HCT116 (cell line): ENCODE measurements at regions not wholly inside any gene's neighbourhood (a gene's known extent, or its start where the extent isn't known, plus 50 kb on each side); places are given as distances from the start of the nearest gene placed in this dataset.

Experiments used
- CEBPB ChIP-seq: IDR thresholded peaks from 2 replicates; pipeline ENCODE4 v1.6.1; 2012; ENCODE audit warnings: low read depth
- CTCF ChIP-seq, 3 experiments: fragments of 200-600 bp in 1 of 3; sonication (generic) in 1 of 3; IDR thresholded peaks in 2 of 3; conservative IDR thresholded peaks in 1 of 3; 2 replicates each; pipeline ENCODE4 v1.5.1; 2012 to 2017; ENCODE audit warnings: low read depth in 2 of 3, low read length in 2 of 3, antibody characterized with exemption in 1 of 3, borderline replicate concordance in 1 of 3, control low read depth in 1 of 3, mild to moderate bottlenecking in 1 of 3, mixed read lengths in 1 of 3, mixed run types in 1 of 3, moderate library complexity in 1 of 3; ENCODE audit not compliant: insufficient read depth in 1 of 3
- EGR1 ChIP-seq: IDR thresholded peaks from 2 replicates; pipeline ENCODE4 v1.6.1; 2012; ENCODE audit warnings: low read depth
- EZH2 ChIP-seq: fragments of 200-600 bp; sonication (generic); IDR thresholded peaks from 2 replicates; pipeline ENCODE4 v1.6.1; 2017; ENCODE audit warnings: antibody characterized with exemption, mixed run types
- RAD21 ChIP-seq: IDR thresholded peaks from 2 replicates; pipeline ENCODE4 v1.6.1; 2012; ENCODE audit warnings: low read depth, mild to moderate bottlenecking
- ZNF274 ChIP-seq: fragments of 200-500 bp; sonication (Bioruptor generic); IDR thresholded peaks from 2 replicates; pipeline ENCODE4 v1.6.1; 2014; ENCODE audit warnings: mild to moderate bottlenecking, low read depth, low read length, inconsistent platforms

- TF ChIP-seq EZH2 (no peak), CEBPB (no peak), RAD21 (no peak), CTCF (IDR thresholded peaks at IDR 0.05 in 2 of 3, conservative IDR thresholded peaks at IDR 0.05 in 1 of 3; ENCODE audit: borderline replicate concordance in 1 of 3, insufficient read depth in 1 of 3, low read depth in 2 of 3, low read length in 2 of 3) (no peak), EGR1 (no peak), ZNF274 (no peak)
Measured at GRCh38 chr15:31504462-31504839, 177.8 kb downstream of the KLF13 start.
